ENCODE measurements at regions not wholly inside any gene's neighbourhood (a gene's known extent, or its start where the extent isn't known, plus 50 kb on each side); places are given as distances from the start of the nearest gene placed in this dataset.
"Not testable (repeated sequence)": the region's sequence is repeated elsewhere in the genome, so short reads cannot be mapped to it uniquely, and the experiment has no call there.

DNA sequence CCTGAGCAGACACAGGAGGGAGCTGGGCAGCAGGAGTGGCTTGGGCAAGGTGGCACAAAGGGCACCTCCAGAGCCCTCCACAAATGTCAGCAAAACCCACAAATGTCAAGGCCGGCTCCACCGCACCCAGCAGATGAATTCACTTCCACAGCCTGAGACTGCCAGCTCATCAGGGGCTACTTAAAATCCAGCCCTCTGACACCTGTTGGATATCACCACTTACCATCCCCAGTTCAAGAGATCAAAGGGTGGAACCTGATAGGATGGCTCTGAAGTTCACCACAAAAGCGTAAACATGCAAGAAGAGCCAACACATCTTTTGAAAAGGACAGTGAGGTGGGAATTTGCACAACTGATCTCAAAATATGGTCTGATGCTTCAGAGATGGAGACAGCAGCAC, 168.6 kb upstream of the GRK3 start:
- in situ Hi-C loops (cut with HindIII; ENCODE audit: low pct_unique_long_range_greater_than_20kb, low sequenced_read_pairs) = no loop called here

DNA sequence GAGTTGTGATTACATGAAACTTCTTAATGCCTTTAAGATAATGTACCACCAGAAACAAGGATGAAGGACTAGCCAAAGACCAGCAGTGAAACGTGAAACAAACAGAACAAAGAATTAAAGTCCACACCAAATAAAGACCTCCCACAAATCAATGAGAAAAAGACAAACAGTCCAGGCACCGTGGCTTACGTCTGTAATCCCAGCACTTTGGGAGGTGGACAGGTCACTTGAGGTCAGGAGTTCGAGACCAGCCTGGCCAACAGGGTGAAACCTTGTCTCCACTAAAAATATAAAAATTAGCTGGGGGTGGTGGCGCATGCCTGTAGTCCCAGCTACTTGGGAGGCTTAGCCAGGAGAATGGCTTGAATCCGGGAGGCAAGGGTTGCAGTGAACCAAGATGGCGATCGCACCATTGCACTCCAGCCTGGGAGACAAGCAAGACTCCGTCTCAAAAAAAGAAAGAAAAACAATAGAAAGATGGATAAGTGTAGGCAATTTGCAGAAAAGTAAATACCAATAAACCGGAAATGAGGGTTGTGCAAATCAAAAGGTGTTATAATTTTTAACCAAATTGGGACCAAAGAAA, 167.8 kb upstream of the GRK3 start:
- no peak for TF ChIP-seq JUND (IDR thresholded peaks at IDR 0.05; ENCODE audit: low read depth)
- in situ Hi-C loops (cut with HindIII; ENCODE audit: low pct_unique_long_range_greater_than_20kb, low sequenced_read_pairs) = no loop called here
- DNase-seq (ENCODE audit: low read depth in 1 of 2, low spot score in 1 of 2) = no peak

More for the DNA sequence above, 168.6 kb upstream of the GRK3 start:
- DNase-seq (ENCODE audit: low read depth in 1 of 2, low spot score in 1 of 2) = no peak
- no peak for TF ChIP-seq JUND (IDR thresholded peaks at IDR 0.05; ENCODE audit: low read depth)

DNA sequence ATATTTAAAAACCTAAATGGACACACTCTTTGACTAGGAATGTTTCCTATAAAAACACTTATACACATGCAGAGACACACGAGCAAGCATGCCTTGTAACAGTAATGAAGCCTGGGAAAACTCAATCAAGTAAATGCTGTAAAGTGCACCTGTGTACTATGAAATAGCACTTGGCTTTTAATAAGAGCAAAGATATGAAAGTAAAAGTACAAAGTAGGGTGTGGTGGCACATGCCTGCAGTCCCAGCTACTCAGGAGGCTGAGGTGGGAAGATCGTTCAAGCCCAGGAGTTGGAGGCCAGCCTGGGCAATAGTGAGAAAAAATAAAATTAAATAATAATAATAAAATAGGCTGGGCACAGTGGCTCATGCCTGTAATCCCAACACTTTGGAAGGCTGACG, 166.9 kb upstream of the GRK3 start:
- TF ChIP-seq JUND (IDR thresholded peaks at IDR 0.05; ENCODE audit: low read depth) = no peak
- DNase-seq (ENCODE audit: low read depth in 1 of 2, low spot score in 1 of 2) = no peak
- in situ Hi-C loops (cut with HindIII; ENCODE audit: low pct_unique_long_range_greater_than_20kb, low sequenced_read_pairs) = no loop called here

DNA sequence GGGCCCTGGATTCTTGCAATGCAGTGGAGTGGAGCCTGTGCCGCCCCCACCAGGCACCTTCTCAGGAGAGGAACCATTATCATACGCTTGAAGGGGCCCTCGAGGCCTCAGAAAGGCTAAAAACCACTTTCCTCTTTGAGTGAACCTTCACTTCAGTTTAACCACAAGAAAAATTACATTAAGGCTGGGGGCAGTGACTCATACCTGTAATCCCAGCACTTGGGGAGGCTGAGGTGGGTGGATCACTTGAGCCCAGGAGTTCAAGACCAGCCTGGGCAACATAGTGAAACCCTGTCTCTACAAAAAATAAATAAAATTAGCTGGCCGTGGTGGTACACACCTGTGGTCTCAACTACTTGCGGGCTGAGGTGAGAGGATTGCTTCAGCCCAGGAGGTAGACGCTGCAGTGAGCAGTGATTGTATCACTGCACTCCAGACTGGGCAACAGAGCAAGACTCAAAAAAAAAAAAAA, 165.8 kb upstream of the GRK3 start:
- DNase-seq (ENCODE audit: low read depth in 1 of 2, low spot score in 1 of 2); in situ Hi-C loops (cut with HindIII; ENCODE audit: low pct_unique_long_range_greater_than_20kb, low sequenced_read_pairs): not testable (repeated sequence)

DNA sequence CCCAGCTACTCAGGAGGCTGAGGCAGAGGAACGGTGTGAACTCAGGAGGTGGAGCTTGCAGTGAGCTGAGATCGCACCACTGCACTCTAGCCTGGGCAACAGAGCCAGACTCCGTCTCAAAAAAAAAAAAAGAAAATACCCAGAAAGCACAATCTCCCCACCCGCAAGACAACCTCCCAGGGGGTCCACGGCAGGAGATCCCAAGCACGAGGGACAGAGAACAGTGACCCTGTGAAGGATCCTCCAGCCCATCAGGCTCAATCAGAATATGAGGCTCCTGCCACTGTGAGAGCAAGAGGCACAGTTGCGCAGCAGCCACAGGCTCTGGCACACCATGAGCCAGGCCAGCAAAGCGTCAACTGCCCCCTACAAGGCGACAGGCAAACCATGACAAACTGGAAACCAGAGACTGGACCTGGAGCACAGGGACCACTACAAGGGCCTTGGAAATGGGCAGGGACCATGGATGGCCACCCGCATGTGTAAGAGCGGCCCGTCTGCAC, 164.8 kb upstream of the GRK3 start:
- no peak for TF ChIP-seq JUND (IDR thresholded peaks at IDR 0.05; ENCODE audit: low read depth)
- in situ Hi-C loops (cut with HindIII; ENCODE audit: low pct_unique_long_range_greater_than_20kb, low sequenced_read_pairs) = no loop called here
- no peak for DNase-seq (ENCODE audit: low read depth in 1 of 2, low spot score in 1 of 2)

DNA sequence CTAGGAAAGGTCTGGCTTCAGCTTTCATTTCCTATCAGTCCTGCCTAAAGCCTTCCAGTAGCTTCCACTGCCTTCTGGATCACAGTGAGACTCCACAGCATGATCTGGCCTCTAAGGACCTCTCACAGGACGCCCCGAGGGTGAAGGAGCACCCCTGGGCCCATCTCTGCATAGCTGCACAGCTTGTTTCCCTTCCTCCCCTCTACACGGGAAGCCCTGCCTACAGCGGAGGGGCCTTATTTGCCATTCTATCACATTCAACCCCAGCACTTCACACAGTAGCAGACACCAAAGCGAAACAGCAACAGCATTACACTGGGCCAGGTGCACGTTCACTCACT, 162.3 kb upstream of the GRK3 start:
- no peak for TF ChIP-seq JUND (IDR thresholded peaks at IDR 0.05; ENCODE audit: low read depth)
- in situ Hi-C loops (cut with HindIII; ENCODE audit: low pct_unique_long_range_greater_than_20kb, low sequenced_read_pairs) = no loop called here
- no peak for DNase-seq (ENCODE audit: low read depth in 1 of 2, low spot score in 1 of 2)

DNA sequence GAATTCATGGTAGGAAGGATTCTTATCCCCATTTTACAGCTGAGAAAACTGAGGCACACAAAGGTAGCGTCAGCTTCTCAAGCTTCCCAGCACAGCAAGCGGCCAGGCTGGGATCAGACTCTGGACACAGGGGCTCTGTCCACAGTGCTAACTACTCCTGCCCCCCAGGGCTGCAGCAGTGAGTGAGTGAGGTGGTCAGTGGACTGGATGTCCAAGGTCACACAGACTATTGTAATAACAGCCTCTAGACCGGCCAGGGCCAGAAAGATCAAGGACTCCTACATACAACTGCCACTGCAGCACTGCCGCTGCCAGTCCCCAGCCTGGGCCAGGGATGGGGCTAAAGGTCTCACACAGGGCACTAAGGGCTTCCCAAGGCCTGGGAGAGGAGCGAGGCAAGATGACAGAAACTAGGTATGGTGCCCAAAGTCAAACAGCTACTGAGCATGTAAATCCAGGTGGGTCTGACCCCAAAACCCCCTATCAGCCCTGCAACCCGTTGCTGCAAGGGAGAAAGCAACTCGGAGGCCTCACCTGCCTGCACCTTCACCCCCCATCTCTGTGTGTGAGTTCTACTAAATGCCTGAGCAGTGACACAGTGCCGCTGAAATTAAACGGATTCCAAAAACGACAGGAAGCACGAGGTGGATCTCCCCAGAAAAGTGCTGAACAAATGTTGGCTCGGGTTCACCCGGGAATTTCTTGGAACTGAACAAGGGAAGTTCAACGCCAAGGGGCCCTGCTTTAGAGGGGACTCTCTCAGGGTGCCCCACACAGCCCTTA, 161.8 kb upstream of the GRK3 start:
- DNase-seq (ENCODE audit: low read depth in 1 of 2, low spot score in 1 of 2) = no peak
- TF ChIP-seq JUND (IDR thresholded peaks at IDR 0.05; ENCODE audit: low read depth) = no peak
- in situ Hi-C loops (cut with HindIII; ENCODE audit: low pct_unique_long_range_greater_than_20kb, low sequenced_read_pairs) = no loop called here

DNA sequence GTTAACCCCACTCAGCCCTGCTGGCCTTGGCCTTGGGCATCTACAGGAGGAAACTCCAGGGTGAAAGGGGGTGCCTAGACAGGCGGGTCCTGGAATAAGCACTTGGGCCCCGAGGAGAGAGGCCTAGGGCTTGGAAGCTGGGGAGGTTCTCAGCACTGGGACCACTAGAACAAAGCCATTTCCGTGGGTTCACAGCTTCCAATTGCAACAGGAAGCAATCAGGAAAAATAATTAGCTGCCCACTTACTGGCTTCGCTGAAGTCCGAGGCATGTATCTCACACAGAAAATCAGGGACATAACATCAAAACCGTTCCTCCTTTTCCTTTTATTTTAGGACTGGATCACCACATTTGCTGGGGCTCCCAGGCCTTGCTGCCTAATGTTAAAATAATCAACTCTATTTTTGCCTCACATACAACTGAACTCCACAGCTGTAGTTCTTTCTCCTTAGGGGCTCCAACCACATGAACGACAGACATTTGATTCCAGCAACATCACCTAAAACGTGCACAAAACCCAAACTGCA, 161.1 kb upstream of the GRK3 start:
- no peak for DNase-seq (ENCODE audit: low read depth in 1 of 2, low spot score in 1 of 2)
- no peak for TF ChIP-seq JUND (IDR thresholded peaks at IDR 0.05; ENCODE audit: low read depth)
- in situ Hi-C loops (cut with HindIII; ENCODE audit: low pct_unique_long_range_greater_than_20kb, low sequenced_read_pairs) = no loop called here

DNA sequence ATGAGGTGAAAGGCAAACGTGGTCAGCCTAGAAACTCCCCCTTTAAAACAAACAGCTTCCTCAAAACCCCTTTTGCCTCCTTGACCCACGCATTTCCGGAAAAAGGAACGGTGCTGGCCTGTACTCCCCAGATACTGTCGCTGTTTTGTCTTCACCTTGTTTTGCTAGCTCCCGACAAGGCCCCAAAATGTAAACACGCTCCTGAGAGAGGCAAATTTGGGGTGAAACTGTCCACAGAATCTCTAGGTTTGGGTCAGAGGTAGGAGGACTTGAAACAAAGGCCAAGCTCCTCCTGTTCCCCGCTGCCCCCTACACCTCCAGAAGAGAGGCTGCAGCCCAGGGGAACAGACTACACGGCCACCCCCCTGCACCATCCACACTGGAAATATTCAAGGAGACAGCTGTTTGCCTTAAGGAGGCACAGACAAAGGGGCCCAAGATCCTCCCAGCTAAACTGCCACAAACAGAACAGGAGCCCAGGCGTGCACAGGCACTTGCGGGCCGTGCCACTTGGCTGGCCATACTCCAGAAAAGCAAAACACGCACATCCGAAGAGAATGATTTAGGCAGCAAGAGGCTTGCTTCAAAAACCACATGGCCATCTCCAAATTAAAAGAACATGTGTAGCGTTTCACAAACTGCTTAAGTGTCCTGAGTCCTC, 160.5 kb upstream of the GRK3 start:
- DNase-seq (ENCODE audit: low read depth in 1 of 2, low spot score in 1 of 2) = no peak
- in situ Hi-C loops (cut with HindIII; ENCODE audit: low pct_unique_long_range_greater_than_20kb, low sequenced_read_pairs) = no loop called here
- TF ChIP-seq JUND (IDR thresholded peaks at IDR 0.05; ENCODE audit: low read depth) = no peak

DNA sequence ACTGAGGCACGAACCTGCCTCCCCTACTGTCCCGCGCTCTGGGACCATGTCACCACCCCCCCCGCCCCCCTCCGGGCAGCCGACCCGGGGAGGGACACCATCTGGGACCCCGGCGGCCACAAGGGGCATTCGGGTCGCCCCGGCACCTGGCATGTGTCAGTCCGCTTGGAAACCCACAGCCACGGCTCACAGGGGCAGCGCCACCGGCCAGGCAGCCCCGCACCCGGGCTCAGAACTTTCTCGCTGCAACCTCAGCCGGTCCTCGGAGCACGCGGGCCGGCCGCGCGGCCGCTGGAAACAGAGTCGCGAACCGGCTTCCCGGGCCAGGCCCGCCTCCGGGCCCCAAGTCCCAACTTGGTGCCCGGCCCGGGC, 159.9 kb upstream of the GRK3 start:
- no peak for TF ChIP-seq JUND (IDR thresholded peaks at IDR 0.05; ENCODE audit: low read depth)
- peak in 1 of 2 experiments; percentile 16 for DNase-seq (ENCODE audit: low read depth in 1 of 2, low spot score in 1 of 2)
- in situ Hi-C loops (cut with HindIII; ENCODE audit: low pct_unique_long_range_greater_than_20kb, low sequenced_read_pairs) = no loop called here

DNA sequence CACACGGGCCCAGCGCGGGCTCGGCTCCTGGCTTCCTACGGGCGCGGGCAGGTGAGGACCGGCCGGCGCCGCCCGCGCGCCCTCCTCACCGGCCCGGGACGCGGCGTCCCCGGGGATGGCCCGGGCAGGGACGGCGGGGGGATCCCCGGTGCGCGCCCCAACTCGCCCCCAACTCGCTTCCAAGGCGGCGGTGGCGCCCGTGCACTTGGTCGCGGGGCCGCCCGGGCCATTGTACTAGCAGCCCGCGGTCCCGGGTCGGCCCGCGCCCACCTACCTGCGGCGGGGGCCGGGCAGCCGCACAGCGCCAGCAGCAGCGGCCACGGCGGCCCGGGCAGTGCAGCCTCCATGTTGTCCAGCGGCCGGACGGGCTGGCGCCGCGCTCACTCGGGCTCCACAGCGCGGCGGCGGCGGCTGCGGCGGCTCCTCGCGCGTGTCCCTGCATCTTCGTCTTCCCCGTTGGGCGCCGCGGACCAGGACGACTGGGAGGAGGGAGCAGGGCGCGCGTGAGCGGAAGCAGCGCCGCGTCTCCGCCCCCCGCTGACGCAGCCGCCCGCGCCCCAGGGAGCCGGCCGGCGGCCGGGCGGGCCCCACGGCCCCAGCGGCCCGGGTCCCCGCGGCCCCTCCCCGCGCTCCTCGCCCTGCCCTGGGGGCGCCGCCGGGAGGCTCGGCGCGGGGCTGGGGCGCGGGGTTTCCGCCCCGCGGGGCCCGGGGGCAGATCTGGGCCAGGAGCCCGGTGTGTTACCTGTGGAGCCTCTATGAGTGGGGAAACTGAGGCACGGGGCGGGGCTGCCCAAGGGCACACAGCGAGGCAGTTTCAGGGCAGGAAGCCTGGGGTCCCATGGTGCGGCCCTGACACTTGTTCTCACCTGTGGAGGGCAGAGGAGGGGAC, 159.3 kb upstream of the GRK3 start:
- in situ Hi-C loops (cut with HindIII; ENCODE audit: low pct_unique_long_range_greater_than_20kb, low sequenced_read_pairs) = no loop called here

DNA sequence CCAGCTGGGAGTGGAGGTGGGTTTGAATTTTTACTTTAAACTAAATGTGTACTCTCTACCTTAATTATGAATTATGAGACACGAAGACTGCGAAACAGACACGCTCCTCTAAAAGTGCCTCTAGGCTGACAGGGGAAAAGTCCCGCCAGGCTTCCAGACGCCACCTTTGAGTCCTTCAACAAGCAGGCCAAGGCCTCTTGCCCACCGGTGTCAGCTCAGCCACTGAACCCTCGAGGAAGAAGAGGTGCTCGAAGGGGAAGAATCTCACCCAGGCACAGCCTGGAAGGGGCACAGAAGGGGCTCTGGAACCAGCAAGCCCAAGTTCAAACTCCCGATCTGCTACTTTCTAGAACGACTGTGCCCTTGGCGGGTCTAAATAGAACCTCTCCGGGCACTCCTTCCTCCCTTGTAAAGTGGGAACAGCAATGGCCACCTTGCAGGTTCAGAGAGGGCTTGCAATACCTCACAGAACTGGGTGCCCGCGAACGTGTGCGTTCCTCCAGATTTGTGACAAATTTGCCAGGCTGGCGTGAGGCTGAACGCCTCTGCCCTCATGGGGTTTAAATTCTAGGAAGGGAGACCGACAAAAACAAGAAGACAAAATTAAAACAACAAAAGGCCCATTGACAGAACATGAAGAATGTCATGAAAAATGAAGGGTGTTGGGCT, 158.5 kb upstream of the GRK3 start:
- in situ Hi-C loops (cut with HindIII; ENCODE audit: low pct_unique_long_range_greater_than_20kb, low sequenced_read_pairs) = no loop called here
- TF ChIP-seq JUND (IDR thresholded peaks at IDR 0.05; ENCODE audit: low read depth) = no peak
- no peak for DNase-seq (ENCODE audit: low read depth in 1 of 2, low spot score in 1 of 2)

More for the DNA sequence above, 159.3 kb upstream of the GRK3 start:
- peak; percentile 79 to 83 for DNase-seq (ENCODE audit: low read depth in 1 of 2, low spot score in 1 of 2)
- TF ChIP-seq JUND (IDR thresholded peaks at IDR 0.05; ENCODE audit: low read depth) = no peak
